GM20000 (cell line): ENCODE measurements at regions not wholly inside any gene's neighbourhood (a gene's known extent, or its start where the extent isn't known, plus 50 kb on each side); places are given as distances from the start of the nearest gene placed in this dataset.
"Not testable (repeated sequence)": the region's sequence is repeated elsewhere in the genome, so short reads cannot be mapped to it uniquely, and the experiment has no call there.

ENCODE experiments used
- DNase-seq: peaks from one replicate; pipeline ENCODE4 v3.0.0; 2012; ENCODE audit warnings: low spot score
- TF ChIP-seq, protein P1 (sequence below): IDR thresholded peaks from 2 replicates; pipeline ENCODE4 v1.5.1; 2012; ENCODE audit warnings: mild to moderate bottlenecking, control low read depth; ENCODE audit errors: extremely low read depth, missing control alignments

DNA sequence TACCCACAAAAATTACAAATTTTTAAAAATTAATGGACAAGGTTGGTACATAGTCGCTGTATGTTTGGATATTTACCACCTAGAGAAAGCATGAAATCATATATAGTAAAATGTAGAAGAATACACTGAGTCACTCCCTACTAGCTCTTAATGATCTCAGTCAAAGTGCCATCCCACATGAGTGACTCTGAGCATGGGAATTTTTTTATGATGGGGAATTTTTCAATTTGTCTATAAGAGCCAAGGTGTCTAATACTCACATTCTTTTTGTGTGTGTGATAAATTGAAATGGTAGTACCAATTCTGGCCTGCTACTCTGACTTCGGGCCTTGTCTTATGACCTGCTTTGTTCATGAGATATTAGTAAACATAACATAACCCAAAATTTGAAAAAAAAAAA, 483.2 kb downstream of the CDH10 start:
- TF ChIP-seq, protein P1, sequence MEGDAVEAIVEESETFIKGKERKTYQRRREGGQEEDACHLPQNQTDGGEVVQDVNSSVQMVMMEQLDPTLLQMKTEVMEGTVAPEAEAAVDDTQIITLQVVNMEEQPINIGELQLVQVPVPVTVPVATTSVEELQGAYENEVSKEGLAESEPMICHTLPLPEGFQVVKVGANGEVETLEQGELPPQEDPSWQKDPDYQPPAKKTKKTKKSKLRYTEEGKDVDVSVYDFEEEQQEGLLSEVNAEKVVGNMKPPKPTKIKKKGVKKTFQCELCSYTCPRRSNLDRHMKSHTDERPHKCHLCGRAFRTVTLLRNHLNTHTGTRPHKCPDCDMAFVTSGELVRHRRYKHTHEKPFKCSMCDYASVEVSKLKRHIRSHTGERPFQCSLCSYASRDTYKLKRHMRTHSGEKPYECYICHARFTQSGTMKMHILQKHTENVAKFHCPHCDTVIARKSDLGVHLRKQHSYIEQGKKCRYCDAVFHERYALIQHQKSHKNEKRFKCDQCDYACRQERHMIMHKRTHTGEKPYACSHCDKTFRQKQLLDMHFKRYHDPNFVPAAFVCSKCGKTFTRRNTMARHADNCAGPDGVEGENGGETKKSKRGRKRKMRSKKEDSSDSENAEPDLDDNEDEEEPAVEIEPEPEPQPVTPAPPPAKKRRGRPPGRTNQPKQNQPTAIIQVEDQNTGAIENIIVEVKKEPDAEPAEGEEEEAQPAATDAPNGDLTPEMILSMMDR: no peak
- no peak for DNase-seq

DNA sequence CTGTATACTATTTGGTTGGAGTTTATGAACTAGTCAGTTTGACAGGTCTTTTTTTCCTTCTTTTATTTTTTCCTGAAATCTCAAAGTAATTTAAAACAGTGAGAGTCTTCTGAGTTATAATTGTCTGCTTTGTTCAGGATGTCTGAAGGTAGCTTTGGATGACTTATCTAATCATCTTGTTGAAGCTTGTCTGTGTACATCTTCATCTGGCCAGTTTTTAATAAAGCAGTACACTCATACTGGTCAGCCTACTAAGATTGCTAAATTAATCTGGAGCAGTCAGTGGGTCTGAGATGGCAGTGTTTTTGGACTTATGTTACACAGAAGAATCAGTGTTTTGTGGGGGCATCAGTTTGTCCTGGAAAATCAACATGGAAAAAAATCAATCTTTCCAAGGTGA, 482.4 kb downstream of the CDH10 start:
- no peak for DNase-seq
- TF ChIP-seq, protein P1: no peak

DNA sequence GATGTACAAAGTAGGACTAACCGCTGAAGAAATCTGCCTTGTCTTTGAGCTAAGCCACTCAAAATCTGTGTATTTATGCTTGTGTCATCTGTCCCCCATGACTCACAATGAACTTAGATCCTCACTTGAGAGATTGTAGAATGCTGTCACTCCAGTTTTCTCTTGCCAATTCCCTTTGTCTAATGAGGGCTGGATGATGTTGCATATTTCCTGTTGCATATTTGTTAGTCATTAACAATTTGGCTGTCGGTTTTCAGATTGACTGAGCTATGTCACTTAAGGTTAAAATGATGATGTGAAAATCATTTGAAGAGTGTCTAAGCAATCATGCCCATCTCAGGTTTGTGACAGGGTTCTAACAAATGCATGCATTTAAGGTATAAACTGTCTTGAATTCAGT, 481.7 kb downstream of the CDH10 start:
- no peak for DNase-seq
- TF ChIP-seq, protein P1: no peak

DNA sequence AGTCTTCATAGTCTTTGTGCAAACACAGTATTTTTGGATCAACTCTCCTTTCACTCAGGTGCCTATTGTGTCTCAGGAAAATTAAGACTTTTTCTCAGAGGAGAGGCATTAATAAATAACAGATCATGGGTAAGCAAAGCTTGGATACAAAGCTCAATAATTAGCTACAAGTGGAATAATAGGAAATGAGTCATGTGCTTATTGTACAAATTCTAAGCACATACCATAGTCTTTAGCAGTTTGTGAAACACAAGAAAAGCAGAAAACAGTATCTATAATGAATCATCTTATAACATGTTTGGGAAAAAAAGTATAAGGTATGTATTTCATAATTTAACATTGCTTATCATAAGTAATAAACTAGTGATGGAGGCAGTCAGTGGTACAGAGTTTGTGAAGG, 477.0 kb downstream of the CDH10 start:
- no peak for DNase-seq
- TF ChIP-seq, protein P1: no peak

DNA sequence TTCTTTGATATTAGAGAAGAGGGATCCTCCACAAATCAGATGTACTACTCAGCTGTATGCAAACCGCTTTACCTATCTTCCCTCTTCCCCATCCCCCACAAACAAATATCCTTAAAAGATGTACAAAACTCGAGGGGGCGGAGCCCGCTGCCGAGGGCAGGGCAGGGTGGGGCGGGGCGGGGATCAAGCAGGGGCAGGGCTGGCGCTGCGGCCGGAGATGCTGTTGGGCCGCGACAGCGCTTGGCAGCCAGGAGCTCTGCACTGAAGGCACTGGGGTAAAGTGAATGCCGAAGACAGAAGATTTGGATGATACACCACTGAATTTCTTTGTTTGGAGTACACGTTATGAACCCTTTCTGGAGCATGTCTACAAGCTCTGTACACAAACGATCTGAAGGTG, 474.8 kb downstream of the CDH10 start:
- DNase-seq: no peak
- TF ChIP-seq, protein P1: no peak

DNA sequence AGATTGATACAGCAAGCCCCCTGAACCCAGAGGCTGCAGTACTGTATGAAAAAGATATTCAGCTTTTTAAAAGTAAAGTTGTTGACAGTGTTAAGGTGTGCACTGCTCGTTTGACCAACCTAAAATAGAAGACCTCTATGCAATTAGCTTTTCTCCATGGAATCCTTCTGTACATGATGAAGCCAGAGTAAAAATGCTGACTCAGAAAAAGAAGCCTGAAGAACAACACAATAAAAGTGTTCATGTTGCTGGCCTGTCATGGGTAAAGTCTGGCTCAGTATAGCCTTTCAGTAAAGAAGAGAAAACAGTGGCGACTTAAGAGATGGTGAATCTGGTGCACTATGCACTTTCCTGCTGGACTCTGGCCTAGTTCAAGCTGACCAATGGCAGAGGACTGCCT, 473.8 kb downstream of the CDH10 start:
- not testable (repeated sequence) for DNase-seq

DNA sequence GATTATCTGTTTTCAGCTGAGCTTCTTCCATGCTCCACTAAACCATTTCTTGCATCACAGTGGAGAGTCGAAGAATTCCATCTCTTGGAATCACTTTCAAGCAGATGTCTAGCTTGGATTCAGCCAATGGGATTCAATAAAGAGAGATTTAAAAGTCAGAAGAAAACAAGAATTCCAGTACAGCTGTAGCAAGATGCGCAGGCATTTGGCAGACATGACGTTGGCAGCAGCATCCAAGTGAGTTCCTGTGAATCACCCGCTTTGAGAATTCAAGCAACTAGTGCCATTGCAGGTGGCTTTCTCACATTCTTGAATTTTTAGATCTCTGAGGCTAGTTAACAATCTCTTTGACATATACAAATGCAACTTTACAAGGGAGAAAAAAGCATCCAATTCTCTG, 467.0 kb downstream of the CDH10 start:
- no peak for DNase-seq
- TF ChIP-seq, protein P1: no peak

DNA sequence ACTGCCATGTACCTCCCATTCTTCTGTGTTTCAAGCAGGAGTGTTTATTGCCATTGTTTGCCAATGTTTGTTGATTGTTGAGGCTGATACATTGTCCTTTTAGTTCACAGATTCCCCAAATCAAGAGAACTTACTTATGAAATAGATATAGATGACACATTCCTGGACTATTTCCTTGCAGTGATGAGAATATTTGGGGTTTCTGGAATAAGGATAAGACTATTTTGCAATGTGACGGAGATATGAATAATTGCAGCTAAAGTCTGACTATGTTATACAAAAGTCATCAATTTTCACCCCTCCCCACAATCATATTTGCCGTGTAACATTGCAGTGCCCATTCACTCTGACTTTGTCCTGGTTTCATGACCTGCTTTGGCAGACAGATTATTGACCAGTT, 460.8 kb downstream of the CDH10 start:
- TF ChIP-seq, protein P1: no peak

More for the DNA sequence above, 460.8 kb downstream of the CDH10 start:
- no peak for DNase-seq
